RPMI8226 (cell line): ENCODE measurements at regions not wholly inside any gene's neighbourhood (a gene's known extent, or its start where the extent isn't known, plus 50 kb on each side); places are given as distances from the start of the nearest gene placed in this dataset.
"Not testable (repeated sequence)": the region's sequence is repeated elsewhere in the genome, so short reads cannot be mapped to it uniquely, and the experiment has no call there.

Experiments
- DNase-seq: peaks from one replicate; pipeline ENCODE4 v3.0.0-alpha.2; 2015

- no peak for DNase-seq
Observed at GRCh38 chrX:138923805-138924204, 212.3 kb upstream of the FGF13 start.

- no peak for DNase-seq
Observed at GRCh38 chrX:138921031-138921430, 209.5 kb upstream of the FGF13 start.

GRCh38 chrX:138917781-138918180, 206.3 kb upstream of the FGF13 start:
- no peak for DNase-seq

- no peak for DNase-seq
Observed at GRCh38 chrX:138914767-138915166, 203.2 kb upstream of the FGF13 start.

GRCh38 chrX:138908577-138908976, 197.1 kb upstream of the FGF13 start:
- no peak for DNase-seq

GRCh38 chrX:138897621-138898492, 186.3 kb upstream of the FGF13 start:
- no peak for DNase-seq

- no peak for DNase-seq
Observed at GRCh38 chrX:138890491-138890890, 179.0 kb upstream of the FGF13 start.

GRCh38 chrX:138889149-138889548, 177.6 kb upstream of the FGF13 start:
- DNase-seq: no peak

GRCh38 chrX:138886769-138887168, 175.3 kb upstream of the FGF13 start:
- no peak for DNase-seq

- no peak for DNase-seq
Observed at GRCh38 chrX:138885886-138886285, 174.4 kb upstream of the FGF13 start.

- not testable (repeated sequence) for DNase-seq
Observed at GRCh38 chrX:138880293-138880692, 168.8 kb upstream of the FGF13 start.

GRCh38 chrX:138877746-138878145, 166.2 kb upstream of the FGF13 start:
- DNase-seq: peak; percentile 43

- DNase-seq: peak; percentile 18
Observed at GRCh38 chrX:138875472-138875871, 164.0 kb upstream of the FGF13 start.

- peak; percentile 68 for DNase-seq
Observed at GRCh38 chrX:138874271-138874935, 162.9 kb upstream of the FGF13 start.

- not testable (repeated sequence) for DNase-seq
Observed at GRCh38 chrX:138873640-138874039, 162.1 kb upstream of the FGF13 start.

GRCh38 chrX:138872537-138872936, 161.0 kb upstream of the FGF13 start:
- no peak for DNase-seq

- no peak for DNase-seq
Observed at GRCh38 chrX:138871739-138872138, 160.2 kb upstream of the FGF13 start.

- no peak for DNase-seq
Observed at GRCh38 chrX:138866643-138867042, 155.1 kb upstream of the FGF13 start.

- peak; percentile 72 for DNase-seq
Observed at GRCh38 chrX:138865093-138865649, 153.7 kb upstream of the FGF13 start.

- no peak for DNase-seq
Observed at GRCh38 chrX:138859421-138859820, 147.9 kb upstream of the FGF13 start.

GRCh38 chrX:138858951-138859350, 147.4 kb upstream of the FGF13 start:
- no peak for DNase-seq

GRCh38 chrX:138858438-138858837, 146.9 kb upstream of the FGF13 start:
- DNase-seq: no peak

- no peak for DNase-seq
Observed at GRCh38 chrX:138856881-138857604, 145.5 kb upstream of the FGF13 start.
